DMS153 (cell line): ENCODE measurements at regions not wholly inside any gene's neighbourhood (a gene's known extent, or its start where the extent isn't known, plus 50 kb on each side); places are given as distances from the start of the nearest gene placed in this dataset.
"Not testable (repeated sequence)": the region's sequence is repeated elsewhere in the genome, so short reads cannot be mapped to it uniquely, and the experiment has no call there.

Experiments used
- DNase-seq: peaks from one replicate; lab custom pipeline; 2025; lab: John Stamatoyannopoulos, UW

DNA sequence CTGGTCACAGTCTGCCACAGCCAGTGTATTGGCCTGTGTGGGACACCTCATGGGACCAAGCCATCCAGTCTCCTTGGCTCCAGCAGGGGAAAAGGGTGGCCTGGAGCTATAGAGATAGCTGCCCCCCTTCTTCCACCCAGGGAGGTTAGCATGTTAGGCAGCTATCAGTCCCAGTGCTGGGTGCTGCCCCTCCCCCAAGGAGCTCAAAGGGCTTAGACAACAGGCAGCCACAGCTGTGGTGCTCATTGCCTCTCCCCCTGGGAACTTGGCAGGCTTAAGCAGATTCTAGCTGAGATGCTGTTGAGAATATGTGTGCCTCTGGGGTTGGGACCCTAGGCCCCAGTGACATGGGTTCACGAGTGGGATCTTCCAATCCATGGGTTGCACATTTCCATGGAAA is 226.0 kb upstream of the PTGER4 start:
- no peak for DNase-seq

DNA sequence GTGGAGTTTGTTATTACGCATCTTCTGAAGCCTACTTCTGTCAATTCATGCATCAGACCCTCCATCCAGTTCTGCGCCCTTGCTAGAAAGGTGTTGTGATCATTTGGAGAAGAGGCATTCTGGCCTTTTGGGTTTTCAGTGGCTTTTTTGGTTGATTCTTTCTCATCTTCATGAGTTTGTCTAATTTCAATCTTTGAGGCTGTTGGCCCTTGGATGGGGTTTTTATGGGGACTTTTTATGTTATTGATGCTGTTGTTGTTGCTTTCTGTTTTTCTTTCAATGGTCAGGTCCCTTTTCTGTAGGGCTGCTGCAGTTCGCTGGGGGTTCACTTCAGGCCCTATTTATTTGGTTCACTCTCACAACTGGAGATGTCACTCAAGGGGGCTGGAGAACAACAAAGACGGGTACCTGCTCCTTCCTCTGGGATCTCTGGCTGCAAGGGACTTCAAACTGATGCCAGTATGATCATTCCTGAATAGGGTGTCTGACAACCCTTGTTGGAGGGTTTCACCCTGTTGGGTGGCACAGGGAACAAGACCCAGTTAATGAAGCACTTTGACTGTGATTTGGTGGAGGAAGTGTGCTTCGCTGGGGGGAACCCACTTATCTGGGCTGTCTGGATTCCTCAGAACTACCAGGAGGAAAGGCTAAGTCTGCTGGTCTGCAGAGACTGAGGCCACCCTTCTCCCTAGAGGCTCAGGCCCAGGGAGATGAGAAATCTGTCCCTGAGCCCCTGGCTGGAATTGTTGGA is 226.7 kb upstream of the PTGER4 start:
- no peak for DNase-seq

DNA sequence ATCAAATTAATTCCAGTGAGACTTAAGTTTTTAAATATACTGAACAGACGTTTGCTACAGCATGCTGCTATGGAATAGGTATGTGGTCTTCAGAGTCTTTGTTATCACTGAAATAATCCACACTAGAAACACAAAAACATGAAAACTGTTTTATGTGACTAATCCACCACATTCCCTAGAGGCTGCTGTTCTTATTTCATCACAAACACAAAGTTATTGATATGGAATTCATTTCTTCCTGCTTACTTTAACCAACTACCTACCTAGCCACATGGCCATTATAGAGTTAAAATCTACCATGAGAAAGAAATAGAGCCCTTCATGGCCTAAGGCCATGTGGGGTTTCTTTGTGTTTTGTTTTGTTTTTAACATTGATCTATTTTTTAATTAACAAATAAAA is 232.3 kb upstream of the PTGER4 start:
- no peak for DNase-seq

DNA sequence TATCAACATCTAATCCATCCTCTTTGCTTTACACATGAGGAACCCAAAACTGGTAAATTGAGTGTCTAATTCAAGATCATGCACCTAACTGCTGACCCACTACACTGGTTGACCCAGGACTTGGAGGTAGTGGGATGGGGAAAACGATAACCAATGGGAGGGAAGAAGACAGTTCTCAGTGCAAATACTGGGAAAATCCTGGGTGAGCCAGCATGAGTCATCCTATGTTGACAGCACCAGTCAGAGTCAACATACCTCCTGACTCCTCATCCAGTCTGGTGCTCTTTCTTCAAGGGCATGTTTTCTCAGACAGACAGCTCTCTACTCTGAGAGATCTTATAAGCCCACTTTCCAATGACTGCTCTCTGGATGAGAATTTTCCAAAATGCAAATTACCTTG is 232.8 kb upstream of the PTGER4 start:
- peak; percentile 46 for DNase-seq

DNA sequence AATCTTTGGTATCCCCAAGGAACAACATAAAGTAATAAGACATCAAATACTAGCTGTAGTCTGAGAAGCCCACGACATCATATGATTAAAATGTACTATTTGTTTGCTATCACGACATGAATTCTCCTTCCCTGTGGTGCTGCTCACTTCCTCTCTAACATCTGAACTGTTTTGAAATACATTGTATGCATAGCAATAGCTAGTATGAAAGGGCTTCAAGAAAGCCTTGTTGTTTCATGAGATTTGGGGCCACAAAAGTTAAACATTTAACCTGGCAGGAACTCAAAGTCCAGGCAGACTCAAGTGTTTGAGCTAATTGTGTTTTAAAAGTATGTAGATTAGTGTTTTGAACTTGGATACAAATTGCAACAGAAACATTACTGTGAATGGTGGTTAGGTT is 237.4 kb upstream of the PTGER4 start:
- no peak for DNase-seq

DNA sequence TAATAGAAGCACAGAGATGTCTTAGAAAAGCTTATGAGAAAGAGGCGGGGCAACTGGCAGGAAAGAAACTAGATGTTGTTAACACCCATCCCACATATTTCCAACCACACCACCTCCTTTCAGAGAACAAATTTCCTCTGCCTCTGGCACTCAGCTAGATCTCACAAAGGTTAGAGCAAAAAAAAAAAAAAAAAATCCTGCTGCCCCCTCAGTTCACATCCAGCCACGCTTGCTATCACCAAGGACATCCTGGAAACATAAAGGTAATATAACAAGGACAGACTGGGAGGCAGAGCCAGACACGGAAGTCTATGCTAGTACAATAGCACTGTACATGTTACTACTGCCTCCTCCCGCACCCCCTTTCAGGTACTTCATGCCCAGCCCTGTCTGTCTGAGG is 238.0 kb upstream of the PTGER4 start:
- DNase-seq: no peak

DNA sequence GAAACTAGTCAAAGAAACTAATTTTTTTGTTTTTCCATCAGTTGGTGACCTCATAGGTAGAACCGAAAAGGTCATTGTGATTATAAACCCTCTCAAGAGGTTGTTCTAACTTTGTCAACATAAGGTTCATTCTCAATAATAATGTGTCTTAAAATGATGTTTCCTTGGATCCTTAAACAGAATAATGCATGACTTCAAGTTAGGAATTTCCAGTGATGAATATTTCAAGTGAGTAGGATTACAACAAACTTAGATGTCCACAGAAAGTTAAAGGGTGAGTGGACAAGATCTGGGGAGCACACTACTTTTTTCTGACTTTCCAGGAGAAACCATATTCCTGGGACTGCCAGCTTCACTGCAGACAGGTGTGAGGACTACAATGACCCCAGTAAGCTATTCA is 239.0 kb upstream of the PTGER4 start:
- DNase-seq: no peak

DNA sequence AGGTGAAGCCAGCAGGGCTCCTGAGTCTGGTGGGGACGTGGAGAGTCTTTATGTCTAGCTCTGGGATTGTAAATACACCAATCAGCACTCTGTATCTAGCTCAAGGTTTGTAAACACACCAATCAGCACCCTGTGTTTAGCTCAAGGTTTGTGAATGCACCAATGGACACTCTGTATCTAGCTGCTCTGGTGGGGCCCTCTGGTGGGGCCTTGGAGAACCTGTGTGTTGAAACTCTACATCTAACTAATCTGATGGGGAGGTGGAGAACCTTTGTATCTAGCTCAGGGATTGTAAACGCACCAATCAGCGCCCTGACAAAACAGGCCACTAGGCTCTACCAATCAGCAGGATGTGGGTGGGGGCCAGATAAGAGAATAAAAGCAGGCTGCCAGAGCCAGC is 240.6 kb upstream of the PTGER4 start:
- DNase-seq: not testable (repeated sequence)

DNA sequence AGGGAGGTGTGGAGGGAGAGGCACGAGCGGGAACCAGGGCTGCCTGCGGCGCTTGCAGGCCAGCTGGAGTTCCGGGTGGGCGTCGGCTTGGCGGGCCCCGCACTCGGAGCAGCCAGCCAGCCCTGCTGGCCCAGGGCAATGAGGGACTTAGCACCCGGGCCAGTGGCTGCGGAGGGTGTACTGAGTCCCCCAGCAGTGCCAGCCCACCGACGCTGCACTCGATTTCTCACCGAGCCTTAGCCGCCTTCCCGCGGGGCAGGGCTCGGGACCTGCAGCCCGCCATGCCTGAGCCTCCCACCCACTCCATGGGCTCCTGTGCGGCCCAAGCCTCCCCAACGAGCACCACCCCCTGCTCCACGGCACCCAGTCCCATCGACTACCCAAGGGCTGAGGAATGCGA is 241.1 kb upstream of the PTGER4 start:
- not testable (repeated sequence) for DNase-seq

DNA sequence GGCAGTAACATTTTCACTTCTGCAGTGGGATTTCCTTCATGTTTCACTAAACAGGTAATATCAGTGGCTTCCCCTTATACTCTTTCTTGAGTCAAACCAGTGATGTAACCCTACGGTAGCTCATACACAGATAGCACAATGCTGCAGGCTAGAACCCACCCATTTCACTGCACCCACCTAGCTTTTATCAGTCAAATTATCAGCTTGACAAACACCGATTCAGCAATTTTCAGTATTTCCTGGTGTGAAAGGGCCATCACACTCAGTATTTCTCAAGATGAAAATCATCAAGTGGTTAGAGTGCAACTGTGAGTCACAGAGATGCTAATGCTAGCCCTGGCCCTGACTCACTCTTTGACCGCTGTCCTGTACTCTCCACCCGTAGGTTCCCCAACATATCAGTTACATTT is 242.3 kb upstream of the PTGER4 start:
- no peak for DNase-seq

DNA sequence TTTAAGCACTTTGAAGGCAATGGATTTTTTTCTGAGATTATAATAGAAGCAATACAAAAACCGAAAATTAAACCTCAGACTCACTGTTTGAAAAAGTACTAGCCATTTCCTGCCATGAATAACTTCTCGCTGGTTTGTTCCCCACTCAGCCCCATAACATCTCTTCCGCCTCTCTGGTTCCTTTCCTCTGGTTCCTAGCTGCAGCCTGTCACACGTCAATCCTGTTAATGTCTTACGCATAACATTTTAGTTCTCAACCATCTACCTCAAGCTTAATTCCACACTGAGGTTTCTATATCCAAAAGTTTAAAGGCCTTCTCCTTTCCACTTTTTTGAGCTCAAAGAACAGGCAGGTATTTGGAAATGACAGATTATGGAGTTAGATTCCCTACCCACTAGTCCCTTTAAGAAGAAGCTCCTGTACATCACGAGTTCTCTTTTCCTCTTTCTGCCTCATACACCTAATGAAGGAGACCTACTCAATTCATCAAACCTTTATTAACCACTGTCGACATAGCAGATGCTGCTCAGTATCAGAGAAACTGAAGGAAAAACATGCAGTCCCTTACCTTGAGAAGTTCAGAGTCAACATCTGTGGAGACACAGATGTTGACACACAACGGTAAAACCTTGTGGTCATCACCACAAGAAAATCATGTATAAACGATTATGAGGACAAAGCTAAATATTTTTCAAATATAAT is 243.0 kb upstream of the PTGER4 start:
- no peak for DNase-seq

DNA sequence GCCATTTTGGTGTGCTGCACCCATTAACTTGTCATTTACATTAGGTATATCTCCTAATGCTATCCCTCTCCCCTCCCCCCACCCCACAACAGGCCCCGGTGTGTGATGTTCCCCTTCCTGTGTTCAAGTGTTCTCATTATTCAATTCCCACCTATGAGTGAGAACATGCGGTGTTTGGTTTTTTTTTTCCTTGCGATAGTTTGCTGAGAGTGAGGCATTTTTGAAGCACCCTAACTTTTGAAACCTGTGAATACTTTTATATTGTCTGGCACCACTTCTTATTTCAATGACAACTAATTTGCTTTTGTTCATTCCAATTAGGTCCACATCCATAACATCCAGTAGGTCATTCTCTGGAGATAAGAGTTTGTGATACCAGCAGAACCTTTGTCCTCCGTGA is 244.0 kb upstream of the PTGER4 start:
- not testable (repeated sequence) for DNase-seq

DNA sequence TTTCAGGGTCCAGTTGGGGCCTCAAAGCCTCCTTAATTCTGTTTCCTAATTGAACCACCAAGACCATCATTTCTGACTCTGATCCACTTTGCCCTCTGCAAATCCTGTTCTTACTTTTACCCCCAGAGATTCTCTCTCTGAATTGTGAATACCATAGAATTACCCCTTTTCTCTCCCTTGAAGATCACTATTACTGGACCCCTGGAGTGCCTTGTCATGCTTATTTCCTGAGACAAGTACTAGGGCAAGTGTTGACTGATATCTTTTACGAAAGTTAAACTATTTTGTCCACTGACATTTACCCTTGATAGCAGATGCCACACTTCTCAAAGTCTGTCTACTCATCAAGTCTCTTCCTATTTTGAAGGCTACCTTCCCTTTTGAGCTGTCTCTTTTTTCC is 246.9 kb upstream of the PTGER4 start:
- DNase-seq: no peak

DNA sequence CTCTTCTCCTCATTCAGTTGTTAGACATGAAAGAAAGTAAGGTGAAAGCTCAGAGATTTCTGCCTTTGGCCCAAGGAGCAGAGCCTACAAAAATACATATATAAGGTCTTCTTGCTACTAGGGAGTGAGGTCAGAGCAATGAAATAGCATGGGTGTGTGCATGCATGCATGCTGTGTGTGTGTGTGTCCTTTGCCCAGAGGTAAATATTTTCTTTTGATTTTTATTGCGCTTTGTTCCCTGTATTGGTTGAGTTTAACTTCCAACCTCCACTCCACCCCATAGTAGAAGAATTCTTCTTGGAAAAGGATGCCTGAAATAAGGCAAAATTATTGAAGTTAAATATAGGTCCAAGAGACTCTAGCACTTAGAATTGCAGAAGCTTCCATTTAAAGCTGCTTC is 248.0 kb upstream of the PTGER4 start:
- no peak for DNase-seq

DNA sequence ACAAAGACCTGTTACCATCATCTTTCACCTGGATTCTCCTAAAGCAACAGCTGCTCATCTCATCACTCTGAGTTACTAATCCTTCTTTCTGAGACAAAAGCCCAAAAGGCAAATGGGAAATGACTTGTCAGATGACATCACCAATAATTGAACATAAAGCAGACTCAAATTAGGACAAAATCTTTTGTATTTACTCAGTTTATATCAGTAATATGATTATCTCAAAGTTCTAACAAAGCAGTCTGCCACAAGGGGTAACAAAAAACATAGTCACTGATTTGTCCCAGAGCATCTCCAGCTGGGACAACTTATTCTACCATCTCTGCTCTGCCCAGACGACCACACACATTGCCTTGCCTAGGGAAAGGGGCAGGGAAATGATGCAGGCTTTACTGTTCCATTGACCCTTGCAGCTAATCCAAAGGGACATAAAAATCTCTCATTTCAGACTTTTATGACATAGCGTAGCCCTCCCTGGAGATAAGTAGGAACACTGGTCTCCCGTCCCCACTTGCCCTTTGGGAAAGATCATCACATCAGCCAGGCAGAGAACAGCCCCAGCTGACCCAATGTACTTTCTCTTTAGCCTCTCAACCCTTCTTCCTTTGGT is 249.5 kb upstream of the PTGER4 start:
- DNase-seq: no peak

DNA sequence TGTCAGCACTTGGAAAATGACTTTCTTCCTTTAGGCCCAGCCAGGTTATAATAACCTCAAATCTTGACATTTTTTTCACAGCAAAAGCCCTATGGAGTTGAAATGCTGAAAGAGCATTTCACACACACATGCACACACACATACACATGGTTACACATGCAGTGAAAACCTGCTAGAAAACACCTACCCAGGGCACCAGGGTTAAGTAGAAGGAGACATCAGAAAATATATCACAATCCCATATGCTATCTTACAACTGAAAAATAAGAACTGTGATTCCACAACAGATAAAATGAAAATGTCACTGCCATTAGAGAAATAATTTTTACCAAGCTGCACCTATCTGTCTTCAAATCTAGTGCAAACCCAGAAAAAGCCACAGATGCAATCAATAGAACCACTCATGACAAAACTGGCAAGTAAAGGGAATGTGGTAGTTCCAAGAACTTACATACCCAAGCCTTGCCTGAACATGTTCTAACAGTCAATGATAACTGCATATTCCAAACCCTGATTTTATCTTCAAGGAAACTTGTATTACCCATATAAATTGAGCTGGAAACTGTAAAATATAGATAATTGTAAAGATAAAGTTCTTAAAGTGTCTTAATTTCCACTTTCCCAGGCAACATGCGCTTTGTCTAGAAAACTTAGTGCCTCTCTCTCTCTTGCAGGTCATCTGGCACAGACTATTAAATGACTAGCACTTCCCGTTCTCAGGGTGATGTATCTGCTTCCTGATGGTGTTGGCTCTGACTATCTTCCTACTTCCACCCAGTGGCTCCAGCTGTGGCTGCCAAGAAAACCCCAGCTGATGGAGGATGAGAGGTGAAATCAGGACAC is 250.2 kb upstream of the PTGER4 start:
- DNase-seq: no peak

DNA sequence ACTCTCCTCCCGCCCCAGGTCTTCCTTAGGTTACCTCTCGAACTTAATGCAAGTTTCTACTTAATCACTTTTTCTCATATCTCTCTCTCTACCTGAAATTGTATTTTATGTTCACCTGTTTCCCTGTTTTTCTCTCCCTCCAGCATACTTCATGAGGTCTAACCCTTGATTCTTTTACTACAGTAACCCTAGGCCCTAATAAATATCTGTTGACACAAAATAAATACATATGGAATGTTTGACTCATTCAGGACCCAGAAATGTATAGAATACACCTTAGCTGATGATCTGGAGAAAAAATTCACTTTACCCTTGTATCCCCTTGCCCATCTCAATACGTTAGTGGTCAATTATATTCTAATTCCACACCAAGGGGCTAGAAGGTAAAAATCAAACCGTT is 250.9 kb upstream of the PTGER4 start:
- DNase-seq: no peak

DNA sequence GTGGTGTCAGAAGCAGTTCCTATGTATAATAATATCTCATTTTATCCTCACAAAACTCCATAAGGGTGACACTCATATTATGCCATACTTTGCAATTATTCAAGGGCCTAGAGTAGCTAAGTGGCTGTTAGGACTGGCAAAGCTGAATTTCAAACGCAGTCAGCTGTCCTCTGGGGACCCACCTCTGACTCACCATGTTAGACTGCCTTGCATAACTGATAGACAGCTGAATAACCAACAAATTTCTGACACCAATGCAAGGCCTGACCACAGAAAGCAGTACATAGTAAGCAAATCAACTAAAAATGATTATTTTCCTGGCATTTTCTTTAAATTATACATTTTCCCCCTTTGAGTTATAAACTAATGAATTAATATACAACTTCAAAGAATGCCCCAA is 251.6 kb upstream of the PTGER4 start:
- no peak for DNase-seq

DNA sequence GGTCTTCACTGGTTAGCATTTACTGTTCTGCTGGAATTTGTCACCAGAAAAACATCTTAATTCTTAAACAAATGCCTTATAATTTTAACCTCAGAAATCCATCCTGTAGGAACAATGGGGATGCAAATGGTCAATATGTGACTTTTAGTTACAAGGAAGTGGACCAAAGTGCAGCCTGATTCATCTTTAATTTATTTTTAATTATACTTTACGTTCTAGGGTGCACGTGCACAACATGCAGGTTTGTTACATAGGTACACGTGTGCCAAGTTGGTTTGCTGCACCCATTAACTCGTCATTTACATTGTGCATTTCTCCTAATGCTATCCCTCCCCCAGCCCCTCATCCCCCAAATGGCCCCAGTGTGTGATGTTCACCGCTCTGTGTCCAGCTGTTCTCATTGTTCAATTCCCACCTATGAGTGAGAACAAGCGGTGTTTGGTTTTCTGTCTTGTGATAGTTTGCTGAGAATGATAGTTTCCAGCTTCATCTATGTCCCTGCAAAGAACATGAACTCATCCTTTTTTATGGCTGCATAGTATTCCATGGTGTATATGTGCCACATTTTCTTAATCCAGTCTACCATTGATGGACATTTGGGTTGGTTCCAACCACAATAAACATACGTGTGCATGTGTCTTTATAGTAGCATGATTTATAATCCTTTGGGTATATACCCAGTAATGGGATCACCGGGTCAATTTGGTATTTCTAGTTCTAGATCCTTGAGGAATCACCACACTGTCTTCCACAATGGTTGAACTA is 262.5 kb upstream of the PTGER4 start:
- not testable (repeated sequence) for DNase-seq

DNA sequence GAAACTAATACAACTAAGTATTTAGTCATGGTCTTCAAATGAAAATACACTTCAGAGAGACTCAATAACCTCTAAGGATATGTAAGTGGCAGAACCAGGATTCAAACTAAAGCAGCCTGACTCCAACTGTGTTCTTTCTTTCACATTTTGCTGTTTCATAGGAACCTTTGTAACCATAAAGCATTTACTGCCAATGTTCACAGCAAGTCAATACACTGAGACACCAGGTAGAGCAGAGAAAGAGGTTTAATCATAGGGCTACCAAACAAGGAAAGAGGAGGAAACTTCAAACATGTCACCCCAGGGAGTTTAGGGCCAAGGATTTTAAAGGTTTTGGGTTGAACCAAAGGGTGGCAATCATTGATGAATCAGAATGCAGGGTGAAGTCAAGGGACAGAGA is 263.1 kb upstream of the PTGER4 start:
- DNase-seq: no peak

DNA sequence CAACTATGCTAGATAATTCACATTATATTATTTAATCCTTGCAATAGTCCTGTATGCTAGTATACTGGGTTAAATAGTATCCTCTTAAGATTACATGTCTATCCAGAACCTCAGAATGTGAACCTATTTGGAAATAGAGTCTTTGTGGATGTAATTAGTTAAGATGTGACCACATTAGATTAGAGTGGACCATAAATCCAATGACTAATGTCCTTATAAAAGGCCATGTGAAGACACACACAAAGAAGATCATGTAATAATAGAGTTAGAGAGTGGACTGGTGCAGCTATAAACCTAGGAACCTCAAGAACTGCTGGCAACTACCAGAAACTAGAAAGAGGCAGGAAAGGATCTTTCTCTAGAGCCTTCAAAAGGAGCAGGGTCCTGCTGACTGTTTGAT is 263.6 kb upstream of the PTGER4 start:
- no peak for DNase-seq

DNA sequence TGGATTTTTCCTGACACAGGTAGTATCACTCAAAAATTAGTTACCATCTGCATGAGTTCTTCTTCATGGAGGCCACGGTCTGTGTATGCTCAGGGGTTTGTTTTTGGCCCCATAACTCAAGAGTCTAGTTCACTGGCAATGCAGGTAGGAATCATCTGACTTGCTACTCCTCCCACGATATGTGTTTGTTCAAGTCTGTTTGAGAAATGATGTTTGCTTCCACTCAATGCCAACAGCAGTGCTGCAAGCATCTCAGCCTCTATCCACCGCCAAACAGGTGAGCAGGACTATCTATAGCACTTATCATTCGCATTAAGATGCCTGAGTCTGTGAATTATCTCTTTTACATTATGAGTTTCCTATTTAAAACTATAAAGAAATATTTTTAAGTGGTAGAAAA is 264.8 kb upstream of the PTGER4 start:
- peak; percentile 47 for DNase-seq
